LHCN-M2 (cell line): ENCODE measurements at regions not wholly inside any gene's neighbourhood (a gene's known extent, or its start where the extent isn't known, plus 50 kb on each side); places are given as distances from the start of the nearest gene placed in this dataset.
"Not testable (repeated sequence)": the region's sequence is repeated elsewhere in the genome, so short reads cannot be mapped to it uniquely, and the experiment has no call there.

Experiments used
- DNase-seq: peaks from one replicate; pipeline ENCODE4 v3.0.0-alpha.2; 2012; ENCODE audit warnings: low read depth

DNA sequence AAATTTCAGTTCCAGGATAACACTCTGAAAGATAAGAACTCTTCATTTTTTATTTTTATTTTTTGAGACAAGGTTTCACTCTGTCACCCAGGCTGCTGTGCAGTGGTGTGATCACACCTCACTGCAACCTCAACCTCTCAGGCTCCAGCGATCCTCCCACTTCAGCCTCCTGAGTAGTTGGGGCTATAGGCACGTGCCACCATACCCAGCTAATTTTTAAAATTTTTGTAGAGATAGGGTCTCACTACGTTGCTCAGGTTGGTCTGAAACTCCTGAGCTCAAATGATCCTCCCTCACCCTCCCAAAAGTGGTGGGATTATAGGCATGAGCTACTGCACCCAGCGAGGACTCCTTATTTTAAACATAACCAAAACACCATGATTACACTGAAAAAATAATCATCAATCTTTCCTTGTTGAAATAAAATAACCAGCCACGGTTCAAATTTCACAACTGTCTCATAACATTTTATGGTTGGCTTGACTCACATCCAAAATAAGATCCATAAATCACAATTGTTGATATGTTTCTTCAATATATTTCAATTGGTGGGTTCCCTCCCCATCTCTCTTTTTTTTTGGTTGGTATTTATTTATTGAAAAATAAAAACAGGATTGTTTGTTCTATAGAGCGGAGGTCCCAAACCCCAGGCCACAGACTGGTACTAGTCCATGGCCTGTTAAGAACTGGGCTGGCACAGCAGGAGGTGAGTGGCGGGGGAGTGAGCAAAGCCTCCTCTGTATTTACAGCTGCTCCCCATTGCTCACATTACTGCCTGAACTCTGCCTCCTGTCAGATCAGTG, 60.1 kb upstream of the FAM171A1 start:
- peak; percentile 73 for DNase-seq

DNA sequence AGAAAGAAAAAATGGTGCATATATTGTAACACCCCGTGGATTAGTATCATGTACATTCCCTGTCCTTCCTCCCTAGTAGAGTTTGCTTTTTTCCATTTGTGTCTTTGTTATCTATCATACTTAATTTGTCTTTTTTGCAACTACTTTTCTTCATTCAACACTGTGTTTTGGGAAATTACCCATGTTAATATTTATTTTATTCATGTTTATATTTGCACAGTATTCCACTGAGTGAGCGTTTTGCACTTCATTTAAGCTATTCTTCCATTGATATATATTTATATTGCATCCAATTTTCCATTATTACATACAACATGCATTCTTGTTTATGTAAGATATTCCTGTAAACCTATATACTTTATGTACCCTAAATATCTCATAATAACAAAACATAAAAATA, 57.6 kb upstream of the FAM171A1 start:
- DNase-seq = no peak

DNA sequence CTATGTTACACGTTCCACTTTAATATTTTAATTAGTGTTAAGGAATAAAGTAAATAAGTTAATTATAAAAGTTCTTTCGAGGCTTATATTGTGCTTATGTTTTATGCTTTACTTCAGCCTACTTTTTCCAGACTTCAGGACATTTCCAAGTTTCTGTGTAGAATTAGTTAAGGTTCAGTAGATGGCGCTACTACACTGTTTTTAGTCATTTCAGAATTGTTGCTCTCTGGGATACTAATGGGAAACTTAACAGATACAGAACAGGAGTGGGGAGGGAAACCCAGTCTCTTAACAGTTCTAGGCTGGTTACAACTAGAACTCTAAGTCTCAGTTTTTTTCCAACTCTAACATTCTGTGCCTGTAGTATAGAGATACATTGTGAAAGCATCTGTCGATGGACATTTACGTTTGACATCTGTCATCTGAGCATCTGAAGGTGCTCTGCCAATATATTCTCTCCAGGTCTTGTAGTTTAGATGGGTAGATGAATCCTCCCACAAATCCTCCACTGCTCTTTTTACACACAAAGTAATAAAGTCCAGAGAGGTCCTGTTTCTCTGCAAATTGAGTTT, 56.8 kb upstream of the FAM171A1 start:
- peak; percentile 55 for DNase-seq

DNA sequence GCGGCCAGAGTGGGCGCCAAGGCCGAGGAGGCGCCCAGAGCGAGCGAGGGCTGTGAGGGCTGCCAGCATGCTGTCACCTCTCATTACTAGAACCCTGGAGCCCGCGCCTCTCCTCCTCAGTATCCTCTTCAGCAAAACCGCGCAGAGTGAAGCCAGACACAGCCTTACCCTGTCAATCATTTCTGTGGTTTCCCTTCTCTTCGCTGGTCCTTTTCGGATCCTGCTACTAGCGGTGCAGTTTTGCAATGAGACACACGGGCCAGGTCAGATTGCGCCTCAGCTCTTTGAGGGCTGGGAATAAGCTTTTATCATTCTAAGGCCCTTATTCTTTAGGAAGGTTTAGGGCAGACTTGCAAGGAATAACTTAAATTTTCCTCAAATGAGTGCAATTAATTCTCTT, 55.5 kb upstream of the FAM171A1 start:
- DNase-seq = no peak

DNA sequence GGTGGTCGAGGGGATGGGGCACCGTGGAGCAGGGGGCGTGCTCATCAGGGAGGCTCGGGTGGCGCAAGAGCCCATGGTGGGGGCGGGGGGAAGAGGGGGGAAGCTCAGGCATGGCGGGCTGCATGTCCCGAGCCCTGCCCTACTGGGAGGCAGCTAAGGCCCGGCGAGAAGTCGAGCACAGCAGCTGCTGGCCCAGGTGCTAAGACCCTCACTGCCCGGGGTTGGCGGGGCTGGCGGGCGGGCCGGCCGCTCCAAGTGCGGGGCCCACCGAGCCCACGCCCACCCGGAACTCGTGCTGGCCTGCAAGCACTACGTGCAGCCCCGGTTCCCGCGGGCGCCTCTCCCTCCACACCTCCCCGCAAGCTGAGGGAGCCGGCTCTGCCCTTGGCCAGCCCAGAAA, 55.0 kb upstream of the FAM171A1 start:
- no peak for DNase-seq

DNA sequence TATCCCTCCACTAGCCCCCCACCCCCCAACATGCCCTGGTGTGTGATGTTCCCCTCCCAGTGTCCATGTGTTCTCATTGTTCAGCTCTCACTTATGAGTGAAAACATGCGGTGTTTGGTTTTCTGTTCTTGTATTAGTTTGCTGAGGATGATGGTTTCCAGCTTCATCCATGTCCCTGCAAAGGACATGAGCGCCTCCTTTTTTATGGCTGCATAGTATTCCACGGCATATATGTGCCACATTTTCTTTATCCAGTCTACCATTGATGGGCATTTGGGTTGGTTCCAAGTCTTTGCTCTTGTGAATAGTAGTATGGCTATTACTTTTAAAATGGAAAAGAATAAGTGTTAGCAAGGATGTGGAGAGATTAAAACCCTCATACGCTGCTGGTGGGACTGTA, 50.8 kb upstream of the FAM171A1 start:
- DNase-seq = not testable (repeated sequence)
